ENCODE measurements at regions not wholly inside any gene's neighbourhood (a gene's known extent, or its start where the extent isn't known, plus 50 kb on each side); places are given as distances from the start of the nearest gene placed in this dataset.
"Not testable (repeated sequence)": the region's sequence is repeated elsewhere in the genome, so short reads cannot be mapped to it uniquely, and the experiment has no call there.

- no peaks in the 10 kb centered on the region for H3K9me3 ChIP-seq
- H3K27me3 ChIP-seq, result peaks cover 0 to 3% of the 10 kb centered on the region in 2 donors
- no peak for TF ChIP-seq CTCF (IDR thresholded peaks at IDR 0.05)
- no peak for TF ChIP-seq POLR2A (IDR thresholded peaks at IDR 0.05)
- H3K27ac ChIP-seq, result no peak overlapping the region
- intact Hi-C loops (cut with DNase I; ENCODE audit: low total_unique reads), result no loop called here
- no peak overlapping the region for H3K4me3 ChIP-seq
- no peaks in the 10 kb centered on the region for H3K4me1 ChIP-seq
- DNase-seq, result no peak
- H3K36me3 ChIP-seq, result no peaks in the 10 kb centered on the region
These were observed 102.9 kb upstream of the PAX2 start for GRCh38 chr10:100642295-100642994.

DNA sequence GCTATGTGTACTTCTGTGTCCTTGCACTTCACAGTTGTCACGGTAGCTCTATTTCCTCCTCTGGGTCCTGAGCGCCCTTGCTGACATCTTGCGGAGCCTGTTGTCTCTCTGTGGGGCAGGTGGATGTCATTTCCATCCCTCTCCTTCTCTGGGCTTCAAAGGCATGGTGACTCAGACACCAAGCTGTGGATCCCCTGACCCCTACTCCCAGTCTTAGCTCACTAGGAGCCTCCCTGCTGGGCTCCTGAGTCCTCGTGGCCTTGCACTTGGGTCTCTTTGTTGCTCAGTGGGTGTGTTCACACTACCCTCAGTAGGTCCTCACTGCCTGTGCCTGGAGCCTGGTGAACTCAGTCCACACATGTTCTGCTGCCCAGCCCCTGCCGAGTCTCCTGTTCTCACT lies 100.3 kb upstream of the PAX2 start:
- Histone ChIP-seq H3K4me1 (no peaks in the 10 kb centered on the region), H3K27me3 (no peaks in the 10 kb centered on the region)

DNA sequence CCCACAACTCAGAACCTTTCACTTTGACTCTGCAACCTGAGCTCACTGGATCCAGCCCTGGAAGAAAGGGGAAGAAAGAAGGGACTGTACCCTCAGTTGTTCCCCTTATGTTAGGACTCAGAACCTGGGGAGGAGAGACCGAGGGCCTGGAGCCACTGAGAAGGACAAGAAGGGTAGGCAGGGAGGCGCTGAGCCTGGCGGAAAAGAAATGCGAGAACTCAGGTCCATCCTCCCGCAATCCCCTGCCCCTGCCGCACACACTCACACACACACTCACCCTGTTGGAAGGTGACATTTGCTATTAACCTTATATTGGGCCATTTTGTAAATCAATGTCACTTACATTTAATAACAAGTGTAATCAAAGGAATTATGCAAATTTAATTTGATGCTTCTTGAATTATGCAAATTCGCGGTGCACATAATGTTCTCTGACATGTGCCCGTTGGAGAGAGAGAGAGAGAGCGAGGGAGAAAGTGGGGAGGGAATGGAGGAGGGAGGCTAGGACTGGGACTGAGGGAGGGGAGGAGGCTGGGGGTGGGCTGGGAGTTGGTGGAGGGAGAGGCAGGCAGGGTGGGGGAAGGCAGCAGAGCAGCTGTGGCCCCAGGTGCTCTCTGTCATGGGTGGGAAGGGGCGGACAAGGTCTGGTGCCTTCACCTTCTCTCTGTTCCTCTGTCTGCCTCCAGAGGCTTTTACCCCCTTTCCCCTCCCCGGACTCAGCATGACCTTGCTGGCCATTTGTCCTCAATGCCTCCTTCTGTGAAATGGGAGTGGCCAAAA lies 99.6 kb upstream of the PAX2 start:
- no peak for DNase-seq
- H3K27me3 ChIP-seq, result no peaks in the 10 kb centered on the region
- no peaks in the 10 kb centered on the region for H3K4me1 ChIP-seq
- TF ChIP-seq POLR2A (IDR thresholded peaks at IDR 0.05) (no peak), CTCF (IDR thresholded peaks at IDR 0.05) (no peak)
- intact Hi-C loops (cut with DNase I; ENCODE audit: low total_unique reads), result no loop called here
- no peaks in the 10 kb centered on the region for H3K9me3 ChIP-seq
- H3K4me3 ChIP-seq, result no peak overlapping the region
- H3K27ac ChIP-seq, result no peak overlapping the region
- no peaks in the 10 kb centered on the region for H3K36me3 ChIP-seq

More for the DNA sequence above, 100.3 kb upstream of the PAX2 start:
- no peak overlapping the region for H3K27ac ChIP-seq
- TF ChIP-seq CTCF (IDR thresholded peaks at IDR 0.05), result no peak
- TF ChIP-seq POLR2A (IDR thresholded peaks at IDR 0.05), result no peak
- intact Hi-C loops (cut with DNase I; ENCODE audit: low total_unique reads), result no loop called here
- no peak overlapping the region for H3K4me3 ChIP-seq
- DNase-seq, result no peak
- no peaks in the 10 kb centered on the region for H3K9me3 ChIP-seq
- H3K36me3 ChIP-seq, result no peaks in the 10 kb centered on the region

DNA sequence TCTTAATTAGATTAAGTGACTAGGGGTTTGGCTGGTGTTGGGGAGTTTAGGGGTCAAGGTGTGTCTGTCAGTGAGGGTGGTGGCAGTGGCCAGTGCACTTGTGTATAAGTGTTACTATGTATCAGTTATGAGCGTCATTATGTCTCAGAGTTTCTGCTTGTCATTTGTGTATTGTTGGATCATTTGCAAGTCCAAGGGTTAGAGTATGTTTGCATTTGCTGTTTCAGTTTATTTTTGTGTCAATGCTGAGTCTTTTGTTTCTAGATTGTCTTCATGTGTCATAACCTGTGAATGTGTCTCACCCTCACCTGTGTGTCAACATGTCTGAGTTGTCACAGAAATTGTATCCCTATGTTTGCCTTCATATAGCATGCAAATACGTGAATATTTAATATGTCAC lies 97.5 kb upstream of the PAX2 start:
- TF ChIP-seq CTCF (IDR thresholded peaks at IDR 0.05), result no peak
- TF ChIP-seq POLR2A (IDR thresholded peaks at IDR 0.05), result no peak
- Histone ChIP-seq H3K27ac (no peak overlapping the region), H3K9me3 (no peaks in the 10 kb centered on the region), H3K4me3 (no peak overlapping the region), H3K4me1 (no peaks in the 10 kb centered on the region), H3K27me3 (peaks cover under 1 to 6% of the 10 kb centered on the region in 2 donors), H3K36me3 (no peaks in the 10 kb centered on the region)
- DNase-seq, result no peak
- intact Hi-C loops (cut with DNase I; ENCODE audit: low total_unique reads), result no loop called here

- Histone ChIP-seq H3K9me3 (no peaks in the 10 kb centered on the region), H3K27me3 (peaks cover 12 to 19% of the 10 kb centered on the region in 2 donors), H3K36me3 (no peaks in the 10 kb centered on the region), H3K4me1 (peaks cover 0 to 11% of the 10 kb centered on the region in 2 donors), H3K27ac (no peak overlapping the region), H3K4me3 (no peak overlapping the region)
- intact Hi-C loops (cut with DNase I; ENCODE audit: low total_unique reads), result no loop called here
- DNase-seq, result no peak
- TF ChIP-seq POLR2A (IDR thresholded peaks at IDR 0.05) (no peak), CTCF (IDR thresholded peaks at IDR 0.05) (no peak)
These were observed 94.7 kb upstream of the PAX2 start for GRCh38 chr10:100650693-100651092.

GRCh38 chr10:100651099-100651498 lies 94.3 kb upstream of the PAX2 start:
- H3K27ac ChIP-seq; H3K9me3 ChIP-seq; DNase-seq; intact Hi-C loops (cut with DNase I; ENCODE audit: low total_unique reads); H3K4me3 ChIP-seq; H3K36me3 ChIP-seq: not testable (repeated sequence)
- Histone ChIP-seq H3K27me3 (peaks cover 15 to 23% of the 10 kb centered on the region in 2 donors), H3K4me1 (peaks cover 0 to 13% of the 10 kb centered on the region in 2 donors)

Data from uterus (tissue), 3 donors.